ENCODE measurements at regions not wholly inside any gene's neighbourhood (a gene's known extent, or its start where the extent isn't known, plus 50 kb on each side); places are given as distances from the start of the nearest gene placed in this dataset.

DNA sequence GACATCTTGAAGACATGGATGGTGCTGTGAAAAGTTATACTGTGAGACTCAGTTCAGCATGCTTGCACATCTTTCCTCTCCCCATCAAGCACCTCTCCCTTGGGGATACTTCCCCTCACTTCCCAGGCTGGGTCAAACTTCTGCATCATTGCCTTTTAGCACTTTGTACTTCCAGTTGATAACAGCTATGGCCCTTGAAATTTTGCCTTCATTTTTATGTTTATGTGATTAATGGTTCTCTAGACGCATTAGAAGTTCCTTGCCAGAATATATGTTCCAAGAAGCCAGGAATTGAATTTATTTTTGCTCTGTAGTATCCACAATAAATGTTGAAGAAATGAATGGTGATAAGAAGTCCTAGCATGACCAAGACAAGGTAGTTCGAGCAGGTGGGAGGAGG is 120.9 kb upstream of the ST6GAL2 start:
- ChIA-PET CTCF (no interaction called here), POLR2A (no interaction called here)

DNA sequence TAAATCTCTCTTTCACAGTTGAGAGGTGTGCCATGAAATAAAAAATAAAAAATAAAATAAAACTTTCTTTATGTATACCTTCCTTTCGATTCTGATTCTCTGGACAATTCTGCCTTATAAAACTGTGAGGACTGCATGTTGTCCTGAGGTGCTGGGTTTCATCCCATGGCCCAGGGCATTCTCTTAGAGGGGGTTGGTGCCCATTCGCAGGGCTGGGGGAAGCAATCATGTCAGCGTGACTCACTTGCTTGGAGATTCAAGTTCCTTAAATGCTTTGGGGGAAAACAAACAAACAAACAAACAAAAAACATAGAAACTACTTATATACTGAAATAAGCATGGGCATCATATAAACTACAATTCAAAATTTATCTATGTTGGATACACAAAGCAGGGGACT is 122.0 kb upstream of the ST6GAL2 start:
- Mint-ChIP-seq H3K36me3 (no peaks in the 10 kb centered on the region), H3K4me3 (no peak overlapping the region), H3K4me1 (peaks cover 7% of the 10 kb centered on the region), H3K27ac (no peak overlapping the region; the same call in 1 of the 2 replicates), H3K27me3 (ENCODE audit: low read depth) (no peaks in the 10 kb centered on the region), H3K9me3 (peaks cover 3% of the 10 kb centered on the region; the same call in 1 of the 2 replicates)
- TF ChIP-seq, protein P1, sequence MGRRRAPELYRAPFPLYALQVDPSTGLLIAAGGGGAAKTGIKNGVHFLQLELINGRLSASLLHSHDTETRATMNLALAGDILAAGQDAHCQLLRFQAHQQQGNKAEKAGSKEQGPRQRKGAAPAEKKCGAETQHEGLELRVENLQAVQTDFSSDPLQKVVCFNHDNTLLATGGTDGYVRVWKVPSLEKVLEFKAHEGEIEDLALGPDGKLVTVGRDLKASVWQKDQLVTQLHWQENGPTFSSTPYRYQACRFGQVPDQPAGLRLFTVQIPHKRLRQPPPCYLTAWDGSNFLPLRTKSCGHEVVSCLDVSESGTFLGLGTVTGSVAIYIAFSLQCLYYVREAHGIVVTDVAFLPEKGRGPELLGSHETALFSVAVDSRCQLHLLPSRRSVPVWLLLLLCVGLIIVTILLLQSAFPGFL (CRISPR knock-in tag; IDR thresholded peaks at IDR 0.05; ENCODE audit: borderline replicate concordance): no peak
- TF ChIP-seq EMX1 (CRISPR knock-in tag; IDR thresholded peaks at IDR 0.05): no peak
- TF ChIP-seq, protein P2, sequence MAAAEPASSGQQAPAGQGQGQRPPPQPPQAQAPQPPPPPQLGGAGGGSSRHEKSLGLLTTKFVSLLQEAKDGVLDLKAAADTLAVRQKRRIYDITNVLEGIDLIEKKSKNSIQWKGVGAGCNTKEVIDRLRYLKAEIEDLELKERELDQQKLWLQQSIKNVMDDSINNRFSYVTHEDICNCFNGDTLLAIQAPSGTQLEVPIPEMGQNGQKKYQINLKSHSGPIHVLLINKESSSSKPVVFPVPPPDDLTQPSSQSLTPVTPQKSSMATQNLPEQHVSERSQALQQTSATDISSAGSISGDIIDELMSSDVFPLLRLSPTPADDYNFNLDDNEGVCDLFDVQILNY (CRISPR knock-in tag; IDR thresholded peaks at IDR 0.05): no peak
- no peak for TF ChIP-seq GRHL2 (CRISPR knock-in tag; IDR thresholded peaks at IDR 0.05; ENCODE audit: insufficient replicate concordance, severe bottlenecking)
- TF ChIP-seq, protein P3, sequence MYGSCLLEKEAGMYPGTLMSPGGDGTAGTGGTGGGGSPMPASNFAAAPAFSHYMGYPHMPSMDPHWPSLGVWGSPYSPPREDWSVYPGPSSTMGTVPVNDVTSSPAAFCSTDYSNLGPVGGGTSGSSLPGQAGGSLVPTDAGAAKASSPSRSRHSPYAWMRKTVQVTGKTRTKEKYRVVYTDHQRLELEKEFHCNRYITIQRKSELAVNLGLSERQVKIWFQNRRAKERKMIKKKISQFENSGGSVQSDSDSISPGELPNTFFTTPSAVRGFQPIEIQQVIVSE (CRISPR knock-in tag; IDR thresholded peaks at IDR 0.05; ENCODE audit: borderline replicate concordance): no peak
- TF ChIP-seq ZNF232 (CRISPR knock-in tag; IDR thresholded peaks at IDR 0.05): no peak
- TF ChIP-seq, protein P4, sequence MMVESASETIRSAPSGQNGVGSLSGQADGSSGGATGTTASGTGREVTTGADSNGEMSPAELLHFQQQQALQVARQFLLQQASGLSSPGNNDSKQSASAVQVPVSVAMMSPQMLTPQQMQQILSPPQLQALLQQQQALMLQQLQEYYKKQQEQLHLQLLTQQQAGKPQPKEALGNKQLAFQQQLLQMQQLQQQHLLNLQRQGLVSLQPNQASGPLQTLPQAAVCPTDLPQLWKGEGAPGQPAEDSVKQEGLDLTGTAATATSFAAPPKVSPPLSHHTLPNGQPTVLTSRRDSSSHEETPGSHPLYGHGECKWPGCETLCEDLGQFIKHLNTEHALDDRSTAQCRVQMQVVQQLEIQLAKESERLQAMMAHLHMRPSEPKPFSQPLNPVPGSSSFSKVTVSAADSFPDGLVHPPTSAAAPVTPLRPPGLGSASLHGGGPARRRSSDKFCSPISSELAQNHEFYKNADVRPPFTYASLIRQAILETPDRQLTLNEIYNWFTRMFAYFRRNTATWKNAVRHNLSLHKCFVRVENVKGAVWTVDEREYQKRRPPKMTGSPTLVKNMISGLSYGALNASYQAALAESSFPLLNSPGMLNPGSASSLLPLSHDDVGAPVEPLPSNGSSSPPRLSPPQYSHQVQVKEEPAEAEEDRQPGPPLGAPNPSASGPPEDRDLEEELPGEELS (CRISPR knock-in tag; IDR thresholded peaks at IDR 0.05): no peak
- TF ChIP-seq, protein P5, sequence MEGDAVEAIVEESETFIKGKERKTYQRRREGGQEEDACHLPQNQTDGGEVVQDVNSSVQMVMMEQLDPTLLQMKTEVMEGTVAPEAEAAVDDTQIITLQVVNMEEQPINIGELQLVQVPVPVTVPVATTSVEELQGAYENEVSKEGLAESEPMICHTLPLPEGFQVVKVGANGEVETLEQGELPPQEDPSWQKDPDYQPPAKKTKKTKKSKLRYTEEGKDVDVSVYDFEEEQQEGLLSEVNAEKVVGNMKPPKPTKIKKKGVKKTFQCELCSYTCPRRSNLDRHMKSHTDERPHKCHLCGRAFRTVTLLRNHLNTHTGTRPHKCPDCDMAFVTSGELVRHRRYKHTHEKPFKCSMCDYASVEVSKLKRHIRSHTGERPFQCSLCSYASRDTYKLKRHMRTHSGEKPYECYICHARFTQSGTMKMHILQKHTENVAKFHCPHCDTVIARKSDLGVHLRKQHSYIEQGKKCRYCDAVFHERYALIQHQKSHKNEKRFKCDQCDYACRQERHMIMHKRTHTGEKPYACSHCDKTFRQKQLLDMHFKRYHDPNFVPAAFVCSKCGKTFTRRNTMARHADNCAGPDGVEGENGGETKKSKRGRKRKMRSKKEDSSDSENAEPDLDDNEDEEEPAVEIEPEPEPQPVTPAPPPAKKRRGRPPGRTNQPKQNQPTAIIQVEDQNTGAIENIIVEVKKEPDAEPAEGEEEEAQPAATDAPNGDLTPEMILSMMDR (IDR thresholded peaks at IDR 0.05): no peak
- TF ChIP-seq ZNF317 (CRISPR knock-in tag; IDR thresholded peaks at IDR 0.05; ENCODE audit: borderline replicate concordance, low read depth): no peak
- TF ChIP-seq, protein P6, sequence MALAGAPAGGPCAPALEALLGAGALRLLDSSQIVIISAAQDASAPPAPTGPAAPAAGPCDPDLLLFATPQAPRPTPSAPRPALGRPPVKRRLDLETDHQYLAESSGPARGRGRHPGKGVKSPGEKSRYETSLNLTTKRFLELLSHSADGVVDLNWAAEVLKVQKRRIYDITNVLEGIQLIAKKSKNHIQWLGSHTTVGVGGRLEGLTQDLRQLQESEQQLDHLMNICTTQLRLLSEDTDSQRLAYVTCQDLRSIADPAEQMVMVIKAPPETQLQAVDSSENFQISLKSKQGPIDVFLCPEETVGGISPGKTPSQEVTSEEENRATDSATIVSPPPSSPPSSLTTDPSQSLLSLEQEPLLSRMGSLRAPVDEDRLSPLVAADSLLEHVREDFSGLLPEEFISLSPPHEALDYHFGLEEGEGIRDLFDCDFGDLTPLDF (CRISPR knock-in tag; IDR thresholded peaks at IDR 0.05): no peak
- TF ChIP-seq ZNF423 (CRISPR knock-in tag; IDR thresholded peaks at IDR 0.05): no peak
- ChIA-PET CTCF (no interaction called here), POLR2A (no interaction called here)
- ATAC-seq (no peak), DNase-seq (ENCODE audit: low spot score) (no peak)

More for the DNA sequence above, 120.9 kb upstream of the ST6GAL2 start:
- no peak overlapping the region for H3K4me3 Mint-ChIP-seq
- no peak for TF ChIP-seq FOXJ3 (CRISPR knock-in tag; IDR thresholded peaks at IDR 0.05; ENCODE audit: borderline replicate concordance)
- no peak for TF ChIP-seq TCF7 (CRISPR knock-in tag; IDR thresholded peaks at IDR 0.05; ENCODE audit: low read depth)
- ATAC-seq (no peak), DNase-seq (ENCODE audit: low spot score) (no peak)
- H3K36me3 Mint-ChIP-seq: no peaks in the 10 kb centered on the region
- peaks cover 5% of the 10 kb centered on the region for H3K4me1 Mint-ChIP-seq
- no peak overlapping the region for H3K27ac Mint-ChIP-seq
- H3K27me3 Mint-ChIP-seq (ENCODE audit: low read depth): no peaks in the 10 kb centered on the region
- H3K9me3 Mint-ChIP-seq: peaks cover 3% of the 10 kb centered on the region; the same call in 1 of the 2 replicates

DNA sequence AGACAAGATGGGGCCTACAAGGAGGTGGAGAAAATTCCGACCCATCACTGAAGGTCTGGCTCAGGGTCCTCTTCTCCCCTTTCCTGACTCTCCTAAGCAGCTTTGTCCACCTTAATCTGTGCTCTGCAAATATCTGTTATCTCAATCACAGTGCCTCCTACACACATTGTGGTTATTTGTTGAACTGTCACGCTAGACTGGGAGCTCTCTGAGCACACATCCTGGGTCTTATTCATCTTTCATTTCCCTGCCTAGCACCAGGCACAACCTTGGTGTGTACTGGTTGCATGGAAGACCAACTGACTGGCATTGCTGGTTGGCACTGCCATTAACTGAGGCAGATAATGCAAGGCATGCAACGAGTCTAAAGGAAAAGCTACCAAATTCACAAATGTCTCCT is 122.9 kb upstream of the ST6GAL2 start:
- TF ChIP-seq NFATC4 (CRISPR knock-in tag; IDR thresholded peaks at IDR 0.05): no peak
- TF ChIP-seq, protein P4 (CRISPR knock-in tag; IDR thresholded peaks at IDR 0.05): no peak
- no peak for TF ChIP-seq TEAD1 (CRISPR knock-in tag; IDR thresholded peaks at IDR 0.05)
- no peak for TF ChIP-seq GABPB1 (CRISPR knock-in tag; IDR thresholded peaks at IDR 0.05)
- TF ChIP-seq PRRX2 (CRISPR knock-in tag; IDR thresholded peaks at IDR 0.05): no peak
- POLR2A ChIA-PET: no interaction called here
- CTCF ChIA-PET: no interaction called here
- DNase-seq (ENCODE audit: low spot score) (no peak), ATAC-seq (no peak)
- peaks cover 3% of the 10 kb centered on the region; the same call in 1 of the 2 replicates for H3K9me3 Mint-ChIP-seq
- peaks cover 13% of the 10 kb centered on the region for H3K4me1 Mint-ChIP-seq
- H3K27me3 Mint-ChIP-seq (ENCODE audit: low read depth): no peaks in the 10 kb centered on the region
- no peak overlapping the region for H3K4me3 Mint-ChIP-seq
- H3K36me3 Mint-ChIP-seq: no peaks in the 10 kb centered on the region
- H3K27ac Mint-ChIP-seq: no peak overlapping the region
